Stimulated activated CD4-positive, alpha-beta T cell treated with anti-CD3 and anti-CD28 coated beads, TNF-alpha, amount 100 ng/mL, for 24 hours (primary cell): ENCODE measurements at regions not wholly inside any gene's neighbourhood (a gene's known extent, or its start where the extent isn't known, plus 50 kb on each side); places are given as distances from the start of the nearest gene placed in this dataset.

Experiments
- DNase-seq, 3 experiments: peaks; one replicate each; pipeline ENCODE4 v3.0.0-alpha.2; 2020; ENCODE audit warnings: low read depth in 3 of 3

DNA sequence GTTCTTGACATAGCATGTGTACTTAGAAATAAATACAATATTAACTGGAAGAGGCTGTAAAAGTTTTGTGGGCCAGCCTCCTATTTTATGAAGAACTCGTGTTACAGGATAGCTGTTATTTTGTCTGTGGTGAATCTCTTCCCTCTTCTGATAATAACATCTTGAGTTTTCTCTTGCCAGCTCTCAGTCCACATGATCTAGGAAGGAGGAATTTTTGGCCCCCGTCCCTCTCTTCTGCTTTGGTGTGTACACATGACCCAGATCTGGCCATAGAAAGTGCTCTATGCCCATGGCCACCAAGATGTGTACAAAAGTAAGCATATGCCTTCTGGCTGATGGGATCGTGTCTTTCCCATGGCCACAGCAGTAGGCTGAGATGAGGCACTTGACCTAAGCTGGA, 108.0 kb upstream of the LEF1 start:
- no peak for DNase-seq

DNA sequence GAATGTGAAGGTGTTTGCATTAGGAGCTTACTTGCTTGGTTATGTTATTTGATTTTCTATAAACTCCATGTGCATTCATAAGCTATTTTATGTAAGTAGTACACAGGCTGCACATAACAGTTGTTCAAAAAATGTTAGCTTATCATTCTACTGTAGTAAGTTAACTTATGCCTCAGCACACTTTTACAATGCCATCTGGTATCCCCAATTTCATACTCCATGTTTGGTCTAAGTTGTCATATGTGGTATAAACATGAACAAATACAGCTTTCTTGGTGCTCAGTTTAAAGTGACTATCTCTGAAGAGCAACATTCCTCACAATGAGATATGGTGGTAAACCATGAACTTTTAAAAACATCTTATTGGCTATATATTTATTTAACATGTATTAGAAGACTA, 104.3 kb upstream of the LEF1 start:
- DNase-seq: no peak

DNA sequence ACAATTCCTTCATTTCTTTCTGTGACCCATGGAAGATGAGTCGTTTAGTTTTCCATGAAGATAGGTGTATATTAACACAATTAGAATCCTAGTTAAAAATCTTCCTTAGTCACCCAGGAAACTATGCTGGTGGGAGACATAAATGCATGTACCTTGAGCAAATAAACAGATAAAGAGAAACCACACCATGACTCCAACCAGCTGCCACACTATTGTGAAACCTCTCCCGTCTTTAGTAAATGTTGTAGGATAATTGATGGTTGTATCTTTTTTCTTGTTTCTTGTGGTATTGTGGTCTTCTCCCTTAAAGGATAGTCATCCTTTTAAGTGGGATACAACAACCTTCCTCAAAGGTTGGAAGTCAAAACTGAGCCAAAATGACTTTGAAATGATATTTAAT, 103.8 kb upstream of the LEF1 start:
- DNase-seq: no peak

DNA sequence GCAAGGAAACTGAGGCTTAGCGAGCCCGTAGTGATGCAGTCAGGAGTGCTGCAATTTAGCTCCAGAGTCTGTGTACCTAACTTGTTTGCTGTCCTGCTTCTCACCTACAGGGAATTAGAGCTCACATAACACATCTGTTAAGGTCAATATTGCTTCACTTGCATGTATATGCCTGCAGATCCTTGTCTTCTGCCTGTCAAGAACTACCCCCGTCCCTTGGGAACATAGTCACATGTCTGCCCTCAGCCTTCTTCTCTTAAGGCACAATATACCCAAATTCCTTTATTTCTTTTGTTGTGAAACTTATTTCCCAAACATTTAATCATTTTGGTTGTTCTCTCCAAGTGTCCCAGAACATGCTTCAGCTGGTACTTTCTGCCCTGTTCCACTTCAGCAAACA, 103.3 kb upstream of the LEF1 start:
- DNase-seq: no peak

DNA sequence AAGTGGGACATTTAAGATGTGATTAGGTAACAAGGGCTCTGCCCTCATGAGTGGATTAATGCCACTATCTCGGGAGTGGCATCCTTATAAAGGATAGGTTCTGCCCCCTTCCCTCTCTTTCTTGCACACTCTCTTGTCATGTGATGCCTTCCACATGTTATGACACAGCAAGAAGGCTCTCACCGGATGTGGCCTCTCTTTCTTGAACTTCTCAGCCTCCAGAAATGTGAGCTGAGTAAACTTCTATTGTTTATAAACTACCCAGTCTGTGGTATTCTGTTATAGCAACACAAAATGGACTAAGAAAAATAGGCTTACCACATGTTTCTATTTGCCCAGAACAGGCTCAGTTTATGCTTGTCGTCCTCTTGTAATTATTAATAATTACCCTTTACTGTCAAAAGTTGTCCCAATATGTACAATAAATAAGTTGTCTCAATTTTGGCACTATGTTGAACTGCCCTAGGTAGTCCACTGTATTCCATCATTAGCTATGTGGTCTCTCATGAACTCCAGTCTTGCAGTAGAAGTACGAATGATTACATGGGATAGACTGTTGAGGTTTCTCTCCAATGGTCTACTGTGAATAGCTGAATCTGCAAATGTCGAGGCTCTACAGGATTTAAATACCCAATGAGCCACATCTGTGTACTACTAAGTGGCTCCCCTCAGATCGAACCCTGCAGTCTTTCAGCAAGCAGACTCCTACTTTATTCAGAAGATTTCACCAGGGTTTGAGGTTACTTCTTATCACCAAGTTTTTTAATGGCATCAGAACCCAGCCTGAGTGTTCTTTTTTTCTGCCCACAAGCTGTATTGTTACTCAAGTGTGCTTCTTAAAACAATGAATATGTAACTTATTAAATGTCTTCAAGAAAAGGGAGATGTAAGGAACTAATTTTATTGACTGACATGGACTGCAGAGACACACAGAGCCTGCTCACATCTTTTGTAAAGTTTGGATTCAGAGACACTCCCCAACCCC, 102.0 kb upstream of the LEF1 start:
- no peak for DNase-seq

DNA sequence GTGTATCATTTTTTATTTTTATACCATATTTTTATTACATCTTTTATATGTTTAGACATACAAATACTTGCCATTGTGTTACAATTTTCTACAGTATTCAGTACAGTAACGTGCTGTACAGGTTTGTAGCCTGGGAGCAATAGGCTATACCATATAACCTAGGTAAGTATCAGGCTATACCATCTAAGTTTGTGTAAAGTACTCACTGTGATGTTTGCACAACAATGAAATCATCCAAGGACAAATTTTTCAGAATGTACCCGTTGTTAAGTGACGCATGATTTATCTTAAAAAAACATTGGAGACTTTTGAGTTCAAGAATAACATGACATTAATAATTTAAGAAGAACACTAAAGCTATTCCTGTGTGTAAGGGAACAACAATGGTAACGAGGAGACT, 96.0 kb upstream of the LEF1 start:
- DNase-seq: no peak

DNA sequence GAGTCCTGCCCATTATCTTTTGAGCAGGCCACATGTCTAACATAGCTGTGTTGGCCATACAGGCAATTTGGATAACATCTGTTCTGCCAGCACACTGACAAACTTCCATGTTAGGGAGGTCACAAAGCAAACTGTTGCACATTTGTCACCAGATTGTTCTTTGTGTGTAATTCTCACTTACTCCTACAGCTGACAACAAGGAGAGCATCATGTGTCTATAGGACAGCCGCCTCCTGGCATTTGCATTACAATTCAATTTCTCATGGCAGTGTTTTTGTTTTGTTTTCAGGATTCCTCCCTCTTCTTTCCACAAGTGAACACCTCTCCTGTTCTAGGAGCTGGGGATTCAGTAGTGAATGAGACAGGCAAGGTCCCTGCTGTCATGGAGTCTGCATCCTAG, 94.3 kb upstream of the LEF1 start:
- no peak for DNase-seq

DNA sequence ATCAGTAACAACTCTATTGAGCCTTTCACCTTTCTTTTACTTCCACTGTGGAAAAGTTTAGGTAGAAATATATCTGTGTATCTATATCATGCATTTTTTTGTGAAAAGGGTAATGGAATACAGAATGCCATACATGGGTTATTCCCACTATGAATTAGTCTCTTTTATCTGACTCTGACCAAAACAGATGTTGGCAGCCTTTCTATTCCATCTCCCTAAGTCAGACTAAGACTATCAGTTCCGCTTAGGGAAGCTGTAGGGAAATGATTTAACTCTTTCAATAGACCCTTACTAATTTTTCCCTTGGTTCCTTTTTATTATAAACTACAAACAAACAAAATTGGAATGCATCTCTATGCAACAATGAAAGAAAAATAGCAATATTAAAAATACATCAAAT, 92.3 kb upstream of the LEF1 start:
- DNase-seq: no peak

DNA sequence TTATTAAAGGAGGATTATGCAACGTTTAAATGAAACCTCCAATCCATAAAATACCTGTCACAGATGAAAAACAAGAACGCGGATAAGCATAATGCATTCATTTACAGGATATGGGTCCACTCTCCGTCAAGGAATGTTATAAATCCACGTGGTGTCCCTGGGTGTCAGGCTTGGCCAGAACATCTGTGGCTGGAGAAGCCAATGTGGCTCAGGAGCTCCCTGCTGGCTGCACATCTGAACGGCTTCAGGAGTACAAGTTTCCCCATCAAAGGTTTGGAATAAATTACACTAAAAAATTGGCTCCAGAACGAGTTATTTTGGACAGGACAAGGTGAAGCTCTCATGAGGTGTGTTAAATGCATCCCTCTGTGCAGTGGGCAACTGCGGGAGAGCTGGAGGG, 87.8 kb upstream of the LEF1 start:
- DNase-seq: no peak

DNA sequence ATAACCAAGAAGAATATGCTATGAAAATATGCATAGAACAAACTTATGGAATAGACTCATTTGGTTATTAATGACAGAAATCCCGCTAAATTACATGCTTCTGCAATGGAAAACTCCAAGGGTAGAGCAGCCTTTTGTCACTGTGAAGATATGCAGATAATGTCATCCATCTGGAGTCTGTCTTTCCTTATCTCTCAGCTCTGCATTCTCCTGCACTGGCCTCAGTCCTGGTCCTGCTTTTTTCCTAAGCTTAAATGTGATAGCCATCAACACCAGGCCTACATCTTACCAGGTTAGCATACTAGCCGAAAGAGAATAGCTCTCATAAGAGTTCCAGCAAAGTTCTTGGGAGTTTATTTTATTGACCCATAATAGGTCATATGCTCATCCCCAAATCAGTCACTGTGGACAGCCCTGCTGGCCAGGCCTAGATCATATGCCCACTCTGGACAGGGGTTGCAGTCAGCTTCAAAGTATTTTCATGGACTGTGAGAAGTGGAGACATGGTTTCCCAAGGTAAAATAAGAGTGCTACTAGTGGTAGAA, 86.5 kb upstream of the LEF1 start:
- DNase-seq: no peak

DNA sequence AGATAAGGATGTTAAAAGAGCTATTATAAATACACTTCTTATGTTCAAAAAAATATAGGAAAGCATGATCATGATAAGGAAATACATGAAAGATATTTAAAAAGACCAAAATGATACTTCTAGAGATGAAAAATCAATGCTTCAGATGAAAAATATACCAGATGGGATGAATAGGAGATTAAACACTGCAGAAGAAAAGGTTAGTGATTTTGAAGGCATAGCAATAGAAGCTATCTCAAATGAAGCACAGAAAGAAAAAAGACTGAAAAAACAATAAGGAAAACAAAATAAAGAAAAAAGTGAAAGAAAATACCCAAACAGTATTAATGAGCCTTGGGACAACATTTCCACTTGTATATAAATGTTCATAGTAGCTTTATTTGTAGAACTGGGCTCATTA, 80.7 kb upstream of the LEF1 start:
- no peak for DNase-seq

DNA sequence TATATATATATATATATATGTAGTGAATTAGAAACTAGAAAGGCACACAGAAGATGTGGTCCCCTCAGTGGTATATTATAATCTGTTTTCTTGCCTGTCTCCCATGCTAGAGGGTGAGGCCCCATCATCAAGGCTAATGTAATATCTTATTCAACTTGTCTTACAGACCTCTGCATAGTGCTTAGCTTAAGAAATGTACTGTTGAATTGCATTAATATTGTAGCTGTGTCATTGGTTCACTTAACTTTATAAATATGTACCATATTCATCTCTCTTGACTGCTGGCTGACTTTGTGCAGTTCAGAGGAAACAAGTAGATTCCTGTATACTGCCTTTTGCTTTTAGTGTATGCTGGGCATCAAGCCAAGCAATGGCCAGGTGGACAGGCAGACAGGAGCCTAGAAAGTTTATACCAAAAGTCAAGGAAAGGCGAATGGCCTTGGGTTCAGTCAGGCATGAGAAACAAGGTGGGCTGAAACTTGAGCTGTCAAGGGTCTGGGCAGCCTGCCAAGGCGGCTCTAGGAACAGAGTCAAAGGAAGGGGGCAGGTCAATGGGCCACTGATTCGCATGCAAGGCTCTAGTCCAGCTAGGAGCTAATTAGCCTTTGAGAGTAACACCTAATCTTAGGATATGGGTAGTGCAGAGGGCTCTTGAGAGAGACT, 78.8 kb upstream of the LEF1 start:
- DNase-seq: no peak

DNA sequence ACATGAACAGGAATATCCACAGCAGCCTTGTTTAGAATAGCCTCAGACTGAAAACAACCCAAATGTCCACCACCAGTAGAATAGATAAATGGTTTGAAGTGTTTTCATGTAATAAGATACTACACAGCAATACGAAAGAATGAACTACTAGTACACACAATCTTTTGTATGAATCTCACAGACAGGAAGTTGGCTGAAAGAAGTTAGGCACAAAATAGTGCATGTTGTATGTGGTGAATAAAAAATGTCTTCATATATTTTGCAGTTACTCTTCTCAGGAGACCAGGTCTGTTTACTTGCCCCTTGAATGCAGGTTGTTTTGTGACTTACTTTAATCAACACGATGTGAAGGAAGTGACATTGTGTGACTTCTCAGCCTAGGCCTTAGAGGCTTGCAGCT, 75.9 kb upstream of the LEF1 start:
- DNase-seq: no peak

DNA sequence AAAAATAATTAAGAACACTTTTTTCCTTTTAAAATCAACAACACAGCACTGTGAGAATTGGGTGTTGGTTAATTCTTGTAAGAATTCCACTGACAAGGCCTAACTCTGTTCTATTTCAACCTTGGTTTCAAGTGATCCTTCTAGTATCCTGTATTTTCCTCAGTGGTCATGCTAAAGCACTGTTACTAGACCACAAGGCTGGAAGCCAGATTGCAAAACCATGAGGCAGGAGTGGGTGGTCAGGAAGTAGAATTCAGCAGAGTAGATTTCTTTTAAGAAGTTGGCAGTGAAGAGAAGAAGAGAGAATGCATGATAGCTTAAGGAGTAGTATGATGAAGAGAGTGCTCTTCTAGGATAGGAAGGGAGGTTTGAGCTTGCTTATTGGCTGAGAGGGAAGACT, 71.6 kb upstream of the LEF1 start:
- no peak for DNase-seq

DNA sequence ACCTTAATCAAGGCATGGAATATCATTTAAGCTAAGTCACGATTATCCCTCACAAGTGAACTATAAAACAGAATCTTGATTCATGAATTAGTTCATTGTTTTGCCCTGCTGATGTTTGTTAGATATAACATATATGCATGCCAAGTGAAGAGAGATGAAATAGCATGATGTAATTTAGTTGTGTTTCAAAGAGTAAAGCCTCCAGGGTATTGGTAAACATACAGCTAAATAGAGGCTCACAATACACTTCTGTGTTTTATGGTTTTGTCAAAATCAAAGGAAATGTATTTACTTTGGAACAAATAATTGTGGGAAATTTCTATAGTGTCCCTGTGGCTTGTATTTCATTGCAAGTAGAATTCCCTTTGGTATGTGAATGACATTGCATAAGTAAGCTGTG, 69.0 kb upstream of the LEF1 start:
- DNase-seq: no peak

DNA sequence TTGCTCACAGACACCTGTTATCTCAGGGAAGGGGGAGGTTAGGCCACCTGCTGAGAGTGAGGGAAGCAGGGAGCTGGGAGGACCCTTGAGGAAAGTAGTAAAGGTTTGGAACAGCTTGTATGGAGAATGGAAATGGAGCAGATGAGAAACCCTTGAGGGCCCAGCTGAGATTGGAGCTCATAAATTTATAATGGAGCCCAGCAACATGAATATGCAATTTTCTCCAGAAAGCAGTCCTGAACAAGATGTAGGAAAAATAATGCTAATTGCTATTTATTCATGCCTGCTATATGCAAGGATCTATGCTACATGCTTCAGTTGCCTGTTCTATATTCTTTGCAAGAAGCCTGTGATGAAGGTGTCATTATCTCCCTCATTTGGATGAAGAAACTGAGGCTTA, 67.5 kb upstream of the LEF1 start:
- no peak for DNase-seq

DNA sequence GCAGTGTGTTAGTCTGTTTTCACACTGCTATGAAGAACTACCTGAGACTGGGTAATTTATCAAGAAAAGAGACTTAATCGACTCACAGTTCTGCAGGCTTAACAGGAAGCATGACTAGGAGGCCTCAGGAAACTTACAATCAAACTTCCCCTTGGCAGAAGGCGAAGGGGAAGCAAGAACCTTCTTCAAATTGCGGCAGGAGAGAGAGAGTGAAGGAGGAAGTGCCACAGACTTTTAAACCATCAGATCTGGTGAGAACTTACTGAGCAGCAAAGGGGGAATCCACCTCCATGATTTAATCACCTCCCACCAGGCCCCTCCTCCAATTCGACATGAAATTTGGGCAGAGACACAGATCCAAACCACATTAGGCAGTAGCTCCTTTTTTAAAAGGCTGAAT, 59.2 kb upstream of the LEF1 start:
- no peak for DNase-seq

DNA sequence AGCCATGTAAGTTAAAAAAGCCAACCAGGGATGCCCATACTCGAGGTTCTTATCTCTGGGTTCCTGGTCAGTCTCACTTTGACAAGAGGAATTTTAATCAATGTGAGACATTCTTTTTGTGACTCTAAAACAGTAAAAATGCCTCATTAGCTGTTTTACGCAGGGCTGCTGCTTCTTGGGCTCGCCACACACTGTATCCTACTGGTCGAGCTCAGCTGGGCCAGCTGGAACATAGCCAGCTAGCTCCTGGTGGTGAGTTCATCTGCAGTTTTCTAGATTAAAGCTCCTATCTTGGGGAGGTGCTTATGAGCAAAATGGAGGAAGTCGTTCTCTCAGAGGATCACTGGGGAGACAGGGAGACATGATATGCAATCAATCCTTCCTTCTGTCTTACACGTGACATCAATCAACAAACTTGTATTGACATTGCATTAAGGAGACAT, 55.9 kb upstream of the LEF1 start:
- DNase-seq: no peak

DNA sequence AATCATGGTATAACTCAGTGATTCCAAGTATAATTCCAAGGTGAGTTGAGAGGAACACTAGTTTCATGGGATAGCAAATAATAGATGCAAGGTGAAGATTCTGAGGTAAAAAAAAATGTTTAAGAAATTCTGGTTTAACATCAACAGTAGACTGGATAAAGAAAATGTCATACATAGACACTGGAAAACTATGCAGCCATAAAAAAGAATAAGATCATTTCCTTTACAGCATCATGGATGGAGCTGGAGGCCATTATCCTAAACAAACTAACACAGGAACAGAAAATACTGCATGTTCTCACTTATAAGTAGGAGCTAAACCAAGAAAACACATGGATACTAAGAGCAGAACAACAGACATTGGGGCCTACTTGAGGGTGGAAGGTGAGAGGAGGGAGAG, 54.6 kb upstream of the LEF1 start:
- DNase-seq: no peak

DNA sequence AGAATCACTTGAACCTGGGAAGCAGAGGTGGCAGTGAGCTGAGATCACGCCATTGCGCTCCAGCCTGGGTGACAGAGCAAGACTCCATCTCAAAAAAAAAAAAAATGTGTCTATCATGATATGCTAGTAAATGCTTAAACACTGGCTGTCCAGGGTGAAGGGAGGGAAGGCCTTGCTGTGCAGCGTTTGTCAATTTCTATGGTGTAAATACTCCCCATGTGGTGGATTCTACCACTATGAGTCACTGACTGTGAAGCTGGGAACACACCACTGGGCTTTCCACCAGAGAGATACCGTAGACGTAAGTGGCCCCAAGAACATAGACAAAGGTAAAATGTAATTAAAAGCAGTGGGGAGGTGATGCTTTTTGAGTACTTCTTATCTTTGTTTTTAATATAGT, 51.3 kb upstream of the LEF1 start:
- DNase-seq: no peak
